ENCODE measurements at regions not wholly inside any gene's neighbourhood (a gene's known extent, or its start where the extent isn't known, plus 50 kb on each side); places are given as distances from the start of the nearest gene placed in this dataset. TPM values are rescaled to one million over a fixed set of nuclear protein-coding genes. Genes with fewer than 3 reads are reported as not detected.
"Not testable (repeated sequence)": the region's sequence is repeated elsewhere in the genome, so short reads cannot be mapped to it uniquely, and the experiment has no call there.

GRCh38 chr2:89649268-89649667, 957.8 kb downstream of the RPIA start:
- not testable (repeated sequence) for H2BK15ac ChIP-seq (replicated peaks; ENCODE audit: low read depth); H3K23ac ChIP-seq (ENCODE audit: low read length); H2BK5ac ChIP-seq (ENCODE audit: low read length); H3K4me3 ChIP-seq (ENCODE audit: low read length); H3K9ac ChIP-seq (ENCODE audit: low read length); H3K36me3 ChIP-seq (ENCODE audit: control insufficient read depth, insufficient read depth, low read length); H3K27me3 ChIP-seq (ENCODE audit: insufficient read depth, low read length, poor library complexity); DNase-seq; H3K56ac ChIP-seq (ENCODE audit: low read length); H3K4me1 ChIP-seq (ENCODE audit: control insufficient read depth, low read depth, low read length); H4K5ac ChIP-seq (ENCODE audit: low read length); H3K27ac ChIP-seq (ENCODE audit: low read depth, low read length); H3K79me2 ChIP-seq (ENCODE audit: control insufficient read depth, insufficient read depth, low read length); H3K4ac ChIP-seq (ENCODE audit: low read depth, low read length); H3K18ac ChIP-seq (ENCODE audit: low read length); H2AK5ac ChIP-seq (ENCODE audit: low read length); H3K4me2 ChIP-seq (ENCODE audit: low read length); H3K79me1 ChIP-seq (ENCODE audit: low read length); H4K8ac ChIP-seq (ENCODE audit: low read depth, low read length); H2BK120ac ChIP-seq (ENCODE audit: low read depth, low read length)
- WGBS (ENCODE audit: extremely low coverage, insufficient coverage, low lambda C conversion rate), result no CpG with 5 or more reads among the region's 20 CpGs

- not testable (repeated sequence) for H3K27ac ChIP-seq (ENCODE audit: low read depth, low read length); H3K56ac ChIP-seq (ENCODE audit: low read length); H4K8ac ChIP-seq (ENCODE audit: low read depth, low read length); DNase-seq; H3K79me2 ChIP-seq (ENCODE audit: control insufficient read depth, insufficient read depth, low read length); H2BK5ac ChIP-seq (ENCODE audit: low read length); H3K4me3 ChIP-seq (ENCODE audit: low read length); H2AK5ac ChIP-seq (ENCODE audit: low read length); H3K27me3 ChIP-seq (ENCODE audit: insufficient read depth, low read length, poor library complexity); H3K4me1 ChIP-seq (ENCODE audit: control insufficient read depth, low read depth, low read length); H3K9ac ChIP-seq (ENCODE audit: low read length); H3K4me2 ChIP-seq (ENCODE audit: low read length); H3K23ac ChIP-seq (ENCODE audit: low read length); H3K36me3 ChIP-seq (ENCODE audit: control insufficient read depth, insufficient read depth, low read length); H2BK15ac ChIP-seq (replicated peaks; ENCODE audit: low read depth); H3K4ac ChIP-seq (ENCODE audit: low read depth, low read length); H3K79me1 ChIP-seq (ENCODE audit: low read length); H3K18ac ChIP-seq (ENCODE audit: low read length); H4K5ac ChIP-seq (ENCODE audit: low read length); H2BK120ac ChIP-seq (ENCODE audit: low read depth, low read length)
- no CpG with 5 or more reads among the region's 4 CpGs for WGBS (ENCODE audit: extremely low coverage, insufficient coverage, low lambda C conversion rate)
Observed at GRCh38 chr2:89679254-89679653, 987.8 kb downstream of the RPIA start.

Small RNAs in the stretch of these regions (small RNA-seq; reads per million reads assigned to genes)
- gene RF00001 (ENCODE audit: insufficient read depth), result not detected

All from mesendoderm (in vitro differentiated cells).